ENCODE measurements at regions not wholly inside any gene's neighbourhood (a gene's known extent, or its start where the extent isn't known, plus 50 kb on each side); places are given as distances from the start of the nearest gene placed in this dataset.
A peak's percentile ranks its signal among the peaks of the same experiment; 100 is the strongest.
"Not testable (repeated sequence)": the region's sequence is repeated elsewhere in the genome, so short reads cannot be mapped to it uniquely, and the experiment has no call there.

GRCh38 chr7:106346167-106346677 is 61.4 kb upstream of the NAMPT start:
- H3K4me3 ChIP-seq: no peak overlapping the region
- no peaks in the 10 kb centered on the region for H3K4me1 ChIP-seq
- TF ChIP-seq, protein P1, sequence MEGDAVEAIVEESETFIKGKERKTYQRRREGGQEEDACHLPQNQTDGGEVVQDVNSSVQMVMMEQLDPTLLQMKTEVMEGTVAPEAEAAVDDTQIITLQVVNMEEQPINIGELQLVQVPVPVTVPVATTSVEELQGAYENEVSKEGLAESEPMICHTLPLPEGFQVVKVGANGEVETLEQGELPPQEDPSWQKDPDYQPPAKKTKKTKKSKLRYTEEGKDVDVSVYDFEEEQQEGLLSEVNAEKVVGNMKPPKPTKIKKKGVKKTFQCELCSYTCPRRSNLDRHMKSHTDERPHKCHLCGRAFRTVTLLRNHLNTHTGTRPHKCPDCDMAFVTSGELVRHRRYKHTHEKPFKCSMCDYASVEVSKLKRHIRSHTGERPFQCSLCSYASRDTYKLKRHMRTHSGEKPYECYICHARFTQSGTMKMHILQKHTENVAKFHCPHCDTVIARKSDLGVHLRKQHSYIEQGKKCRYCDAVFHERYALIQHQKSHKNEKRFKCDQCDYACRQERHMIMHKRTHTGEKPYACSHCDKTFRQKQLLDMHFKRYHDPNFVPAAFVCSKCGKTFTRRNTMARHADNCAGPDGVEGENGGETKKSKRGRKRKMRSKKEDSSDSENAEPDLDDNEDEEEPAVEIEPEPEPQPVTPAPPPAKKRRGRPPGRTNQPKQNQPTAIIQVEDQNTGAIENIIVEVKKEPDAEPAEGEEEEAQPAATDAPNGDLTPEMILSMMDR (IDR thresholded peaks at IDR 0.05): no peak
- TF ChIP-seq POLR2A (IDR thresholded peaks at IDR 0.05): no peak
- WGBS (ENCODE audit: insufficient coverage, low coverage, low lambda C conversion rate, missing lambda C conversion rate): 81% methylated on average over 2 of the region's 2 CpGs
- H3K27me3 ChIP-seq: no peaks in the 10 kb centered on the region
- no peaks in the 10 kb centered on the region for H3K36me3 ChIP-seq
- peak overlapping the region in 2 of 3 donors; percentile 12 to 58 for H3K27ac ChIP-seq
- peaks cover 0 to 7% (median 0%) of the 10 kb centered on the region in 4 donors for H3K9me3 ChIP-seq
- intact Hi-C loops (cut with DNase I): no loop called here
- ATAC-seq: no peak
- DNase-seq: no peak

- Histone ChIP-seq H3K27ac (peak overlapping the region in 2 of 3 donors; percentile 12 to 58), H3K4me1 (no peaks in the 10 kb centered on the region), H3K36me3 (no peaks in the 10 kb centered on the region), H3K9me3 (peaks cover 0 to 7% (median 0%) of the 10 kb centered on the region in 4 donors), H3K27me3 (no peaks in the 10 kb centered on the region), H3K4me3 (no peak overlapping the region)
- ATAC-seq (peak; percentile 31 to 62 (median 47)), DNase-seq (no peak)
- TF ChIP-seq POLR2A (IDR thresholded peaks at IDR 0.05): no peak
- TF ChIP-seq, protein P1 (IDR thresholded peaks at IDR 0.05): no peak
- 38% methylated on average over 2 of the region's 2 CpGs for WGBS (ENCODE audit: insufficient coverage, low coverage, low lambda C conversion rate, missing lambda C conversion rate)
- intact Hi-C loops (cut with DNase I): no loop called here
Observed at GRCh38 chr7:106345421-106346166, 60.8 kb upstream of the NAMPT start.

DNA sequence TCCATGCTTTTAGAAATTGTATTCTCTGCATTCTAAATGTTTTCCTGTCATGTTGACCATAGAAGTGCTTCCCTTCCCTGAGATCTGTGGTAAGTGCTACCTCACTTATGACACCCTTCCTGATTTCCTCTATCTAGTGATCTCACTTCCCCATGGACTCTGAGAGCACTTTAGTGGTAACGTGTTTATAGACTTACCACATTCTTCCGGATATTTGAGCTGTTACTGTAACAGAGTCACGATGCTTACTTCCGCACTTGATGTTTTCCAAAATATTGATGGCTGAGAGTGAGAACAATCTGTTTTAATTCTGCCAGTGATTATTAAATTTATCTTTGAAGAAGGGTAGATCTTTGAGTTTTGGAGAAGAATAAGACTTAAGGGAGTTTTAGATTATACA is 60.1 kb upstream of the NAMPT start:
- DNase-seq (no peak), ATAC-seq (peak; percentile 60 to 78 (median 72))
- intact Hi-C loops (cut with DNase I): no loop called here
- Histone ChIP-seq H3K4me3 (no peak overlapping the region), H3K27me3 (no peaks in the 10 kb centered on the region), H3K36me3 (no peaks in the 10 kb centered on the region), H3K27ac (peak overlapping the region; percentile 36 to 58 (median 36)), H3K9me3 (peaks cover 0 to 3% (median 0%) of the 10 kb centered on the region in 4 donors), H3K4me1 (no peaks in the 10 kb centered on the region)
- TF ChIP-seq, protein P1 (IDR thresholded peaks at IDR 0.05): no peak
- TF ChIP-seq POLR2A (IDR thresholded peaks at IDR 0.05): no peak
- 58% methylated on average over 4 of the region's 4 CpGs for WGBS (ENCODE audit: insufficient coverage, low coverage, low lambda C conversion rate, missing lambda C conversion rate)

GRCh38 chr7:106344211-106344610 is 59.4 kb upstream of the NAMPT start:
- H3K4me3 ChIP-seq: no peak overlapping the region
- H3K27me3 ChIP-seq: no peaks in the 10 kb centered on the region
- 65% methylated on average over 3 of the region's 3 CpGs for WGBS (ENCODE audit: insufficient coverage, low coverage, low lambda C conversion rate, missing lambda C conversion rate)
- DNase-seq (no peak), ATAC-seq (peak in 2 of 4 donors; percentile 19 to 31)
- TF ChIP-seq POLR2A (IDR thresholded peaks at IDR 0.05): no peak
- TF ChIP-seq, protein P1 (IDR thresholded peaks at IDR 0.05): no peak
- peak overlapping the region; percentile 36 to 58 (median 36) for H3K27ac ChIP-seq
- intact Hi-C loops (cut with DNase I): no loop called here
- H3K4me1 ChIP-seq: no peaks in the 10 kb centered on the region
- no peaks in the 10 kb centered on the region for H3K9me3 ChIP-seq
- no peaks in the 10 kb centered on the region for H3K36me3 ChIP-seq

DNA sequence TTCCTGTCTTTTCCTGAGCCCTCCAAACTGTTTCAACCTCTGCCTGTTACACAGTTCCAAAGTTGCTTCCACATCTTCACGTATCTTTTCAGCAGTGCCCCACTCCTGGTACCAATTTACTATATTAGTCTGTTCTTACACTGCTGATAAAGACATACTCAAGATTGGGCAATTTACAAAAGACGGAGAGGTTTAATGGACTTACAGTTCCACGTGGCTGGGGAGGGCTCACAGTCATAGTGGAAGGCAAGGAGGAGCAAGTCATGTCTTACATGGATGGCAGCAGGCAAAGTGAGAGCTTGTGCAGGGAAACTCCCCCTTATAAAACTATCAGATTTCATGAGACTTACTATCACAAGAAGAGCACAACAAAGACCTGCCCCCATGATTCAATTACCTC is 57.3 kb upstream of the NAMPT start:
- H3K9me3 ChIP-seq: peaks cover 0 to 11% (median 2%) of the 10 kb centered on the region in 4 donors
- H3K27me3 ChIP-seq; H3K27ac ChIP-seq; intact Hi-C loops (cut with DNase I); H3K36me3 ChIP-seq; ATAC-seq; H3K4me1 ChIP-seq; DNase-seq; H3K4me3 ChIP-seq: not testable (repeated sequence)
- WGBS (ENCODE audit: insufficient coverage, low coverage, low lambda C conversion rate, missing lambda C conversion rate): 70% methylated on average over 3 of the region's 3 CpGs

- 74% methylated on average over 3 of the region's 3 CpGs for WGBS (ENCODE audit: insufficient coverage, low coverage, low lambda C conversion rate, missing lambda C conversion rate)
- ATAC-seq: not testable (repeated sequence)
Observed at GRCh38 chr7:106340247-106340596, 55.4 kb upstream of the NAMPT start.

More at GRCh38 chr7:106340247-106340596, 55.4 kb upstream of the NAMPT start:
- DNase-seq; intact Hi-C loops (cut with DNase I); H3K4me1 ChIP-seq; H3K36me3 ChIP-seq; H3K4me3 ChIP-seq; H3K27ac ChIP-seq; H3K27me3 ChIP-seq: not testable (repeated sequence)
- H3K9me3 ChIP-seq: peaks cover 0 to 11% (median 2%) of the 10 kb centered on the region in 4 donors
